ENCODE measurements at regions not wholly inside any gene's neighbourhood (a gene's known extent, or its start where the extent isn't known, plus 50 kb on each side); places are given as distances from the start of the nearest gene placed in this dataset.

- TF ChIP-seq EZH2phosphoT487 (IDR thresholded peaks at IDR 0.05; ENCODE audit: insufficient read depth, low read depth), result no peak
- no peak for TF ChIP-seq EZH2 (IDR thresholded peaks at IDR 0.05; ENCODE audit: insufficient read depth, poor library complexity, severe bottlenecking)
Observed at GRCh38 chr14:84527706-84528105, 1002.2 kb upstream of the FLRT2 start.
